PFSK-1 (cell line): ENCODE measurements at regions not wholly inside any gene's neighbourhood (a gene's known extent, or its start where the extent isn't known, plus 50 kb on each side); places are given as distances from the start of the nearest gene placed in this dataset.

ENCODE experiments used
- FOXP2 ChIP-seq: optimal IDR thresholded peaks from 2 replicates; pipeline ENCODE3; 2011; ENCODE audit warnings: borderline replicate concordance, control low read depth, inconsistent platforms; ENCODE audit not compliant: insufficient read depth; ENCODE audit errors: extremely low read length, extremely low read depth
- POLR2AphosphoS5 ChIP-seq: IDR thresholded peaks from 2 replicates; pipeline ENCODE4 v1.6.1; 2012; ENCODE audit warnings: low read depth, mild to moderate bottlenecking, control low read depth, low read length, moderate library complexity
- SIN3A ChIP-seq: IDR thresholded peaks from 2 replicates; pipeline ENCODE4 v1.6.1; 2012; ENCODE audit warnings: mild to moderate bottlenecking, low read length, moderate library complexity, borderline replicate concordance; ENCODE audit not compliant: insufficient read depth
- TAF1 ChIP-seq: IDR thresholded peaks from 2 replicates; pipeline ENCODE4 v1.6.1; 2012; ENCODE audit warnings: low read length, control low read depth, borderline replicate concordance; ENCODE audit not compliant: insufficient read depth
- TF ChIP-seq, protein P1 (sequence below), 2 experiments: IDR thresholded peaks; 2 replicates each; pipeline versions ENCODE4 v1.6.1 to v1.8.0; 2011 to 2012; ENCODE audit warnings: low read depth in 2 of 2, low read length in 2 of 2, control low read depth in 1 of 2, inconsistent platforms in 1 of 2, mild to moderate bottlenecking in 1 of 2, moderate library complexity in 1 of 2; ENCODE audit not compliant: insufficient read depth in 1 of 2

DNA sequence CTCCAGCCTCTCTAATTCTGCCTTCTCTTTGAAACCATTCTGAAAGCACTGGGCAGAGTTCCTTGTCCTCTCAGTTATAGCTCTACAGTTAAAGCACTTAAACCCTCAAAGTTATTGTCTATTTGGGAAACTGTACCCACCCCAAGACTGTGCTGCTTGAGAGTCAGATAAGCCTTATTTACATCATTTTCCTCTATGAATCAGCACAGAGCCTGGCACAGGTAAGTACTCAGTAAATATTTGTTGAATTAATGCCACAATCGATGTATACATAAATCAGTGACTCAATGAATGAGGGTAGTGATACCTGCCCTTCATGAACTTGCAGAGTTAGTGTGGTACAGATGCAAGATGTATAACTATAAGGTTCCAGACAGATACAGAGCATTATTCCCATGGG is 549.4 kb upstream of the KLF4 start:
- TF ChIP-seq POLR2AphosphoS5 (no peak), SIN3A (no peak), TAF1 (no peak), FOXP2 (no peak)
- TF ChIP-seq, protein P1, sequence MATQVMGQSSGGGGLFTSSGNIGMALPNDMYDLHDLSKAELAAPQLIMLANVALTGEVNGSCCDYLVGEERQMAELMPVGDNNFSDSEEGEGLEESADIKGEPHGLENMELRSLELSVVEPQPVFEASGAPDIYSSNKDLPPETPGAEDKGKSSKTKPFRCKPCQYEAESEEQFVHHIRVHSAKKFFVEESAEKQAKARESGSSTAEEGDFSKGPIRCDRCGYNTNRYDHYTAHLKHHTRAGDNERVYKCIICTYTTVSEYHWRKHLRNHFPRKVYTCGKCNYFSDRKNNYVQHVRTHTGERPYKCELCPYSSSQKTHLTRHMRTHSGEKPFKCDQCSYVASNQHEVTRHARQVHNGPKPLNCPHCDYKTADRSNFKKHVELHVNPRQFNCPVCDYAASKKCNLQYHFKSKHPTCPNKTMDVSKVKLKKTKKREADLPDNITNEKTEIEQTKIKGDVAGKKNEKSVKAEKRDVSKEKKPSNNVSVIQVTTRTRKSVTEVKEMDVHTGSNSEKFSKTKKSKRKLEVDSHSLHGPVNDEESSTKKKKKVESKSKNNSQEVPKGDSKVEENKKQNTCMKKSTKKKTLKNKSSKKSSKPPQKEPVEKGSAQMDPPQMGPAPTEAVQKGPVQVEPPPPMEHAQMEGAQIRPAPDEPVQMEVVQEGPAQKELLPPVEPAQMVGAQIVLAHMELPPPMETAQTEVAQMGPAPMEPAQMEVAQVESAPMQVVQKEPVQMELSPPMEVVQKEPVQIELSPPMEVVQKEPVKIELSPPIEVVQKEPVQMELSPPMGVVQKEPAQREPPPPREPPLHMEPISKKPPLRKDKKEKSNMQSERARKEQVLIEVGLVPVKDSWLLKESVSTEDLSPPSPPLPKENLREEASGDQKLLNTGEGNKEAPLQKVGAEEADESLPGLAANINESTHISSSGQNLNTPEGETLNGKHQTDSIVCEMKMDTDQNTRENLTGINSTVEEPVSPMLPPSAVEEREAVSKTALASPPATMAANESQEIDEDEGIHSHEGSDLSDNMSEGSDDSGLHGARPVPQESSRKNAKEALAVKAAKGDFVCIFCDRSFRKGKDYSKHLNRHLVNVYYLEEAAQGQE (IDR thresholded peaks at IDR 0.05; ENCODE audit: insufficient read depth in 1 of 2, low read depth in 2 of 2, low read length in 2 of 2): no peak

DNA sequence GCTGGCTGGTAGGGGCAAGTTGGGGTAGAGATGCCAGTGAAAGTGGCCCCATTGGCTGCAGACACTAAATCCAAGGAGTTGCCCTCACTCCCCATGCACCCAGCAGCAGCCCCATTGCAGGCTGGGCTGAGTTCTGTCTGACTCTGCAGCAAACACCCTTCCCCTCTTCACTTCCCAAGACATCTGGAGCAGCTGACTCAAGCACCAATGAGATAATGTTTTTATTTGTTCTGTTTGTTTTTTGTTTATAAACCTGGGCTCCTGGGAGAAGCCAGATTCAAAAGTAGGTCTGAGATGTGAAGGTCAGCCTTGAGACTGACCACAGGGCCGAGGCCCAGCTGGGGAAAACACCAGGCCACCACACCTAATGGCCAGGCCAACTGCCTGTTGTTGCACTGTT is 545.9 kb upstream of the KLF4 start:
- TF ChIP-seq, protein P1 (IDR thresholded peaks at IDR 0.05; ENCODE audit: insufficient read depth in 1 of 2, low read depth in 2 of 2, low read length in 2 of 2): no peak
- no peak for TF ChIP-seq FOXP2
- TF ChIP-seq POLR2AphosphoS5: no peak
- TF ChIP-seq TAF1: no peak
- TF ChIP-seq SIN3A: no peak

DNA sequence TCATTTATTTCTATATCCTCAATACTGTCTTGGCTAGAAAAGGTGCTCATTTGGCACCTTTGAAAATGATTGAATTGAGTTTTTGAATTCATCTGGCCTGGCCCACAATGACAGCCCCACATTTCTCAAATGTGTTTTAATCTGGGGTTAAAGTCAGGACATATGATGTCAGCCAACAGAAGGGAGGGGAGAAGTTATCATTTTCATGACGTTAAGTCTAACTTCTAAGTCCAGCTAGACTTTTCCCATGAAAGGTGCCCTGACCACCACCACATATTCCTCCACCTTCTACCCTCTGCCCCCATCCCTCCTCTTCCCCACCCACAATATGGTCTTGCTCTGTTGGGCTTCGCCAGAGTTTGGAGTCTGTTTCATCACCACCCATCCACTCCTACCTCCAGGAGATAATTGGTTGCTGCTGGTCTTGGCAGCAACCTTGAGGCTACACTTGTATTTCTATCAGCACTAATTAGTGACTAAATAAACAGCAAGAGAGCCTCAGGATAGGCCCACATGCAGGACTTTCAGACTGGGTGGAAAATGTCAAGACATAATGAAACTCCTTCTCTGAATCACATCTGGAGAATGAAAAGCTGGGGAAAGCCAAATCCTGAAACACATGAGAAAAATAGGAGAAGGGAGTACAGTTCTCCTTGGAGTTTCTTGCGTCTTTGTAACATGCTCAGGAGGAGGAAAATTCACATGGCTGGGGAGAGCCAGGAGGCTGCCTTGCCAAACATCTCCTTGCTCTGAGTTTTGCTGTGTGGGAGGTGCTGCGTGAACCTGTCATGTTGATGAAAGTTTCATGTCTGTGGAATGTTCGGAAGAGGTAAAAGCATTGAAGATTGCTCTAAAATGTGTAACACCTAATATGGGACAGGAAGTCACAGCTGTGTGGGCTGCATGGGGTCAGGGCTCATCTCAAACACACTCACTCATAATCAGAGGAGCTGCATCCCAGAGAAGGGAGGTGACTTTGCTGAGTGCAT is 544.7 kb upstream of the KLF4 start:
- TF ChIP-seq TAF1: no peak
- TF ChIP-seq POLR2AphosphoS5: no peak
- TF ChIP-seq, protein P1 (IDR thresholded peaks at IDR 0.05; ENCODE audit: insufficient read depth in 1 of 2, low read depth in 2 of 2, low read length in 2 of 2): no peak
- no peak for TF ChIP-seq FOXP2
- no peak for TF ChIP-seq SIN3A

DNA sequence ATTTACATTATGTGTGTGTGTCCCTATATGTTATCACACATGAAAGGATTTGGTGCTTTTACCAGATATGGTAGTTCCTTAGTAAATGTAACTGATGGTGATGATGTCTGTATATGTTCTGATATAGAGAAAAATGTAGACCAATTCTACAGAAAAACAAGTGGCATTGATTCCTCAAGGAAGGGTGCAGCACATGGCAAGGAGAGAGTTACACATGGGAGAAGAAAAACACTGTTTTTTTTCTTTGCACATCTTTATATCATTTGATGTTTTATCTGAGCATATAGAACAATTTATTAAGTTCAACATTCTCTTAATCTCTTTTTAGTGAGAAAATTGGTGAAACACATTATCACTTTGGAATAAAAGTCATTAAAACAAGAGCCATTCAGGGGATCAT is 535.0 kb upstream of the KLF4 start:
- TF ChIP-seq POLR2AphosphoS5 (no peak), FOXP2 (no peak), SIN3A (no peak), TAF1 (no peak)
- TF ChIP-seq, protein P1 (IDR thresholded peaks at IDR 0.05; ENCODE audit: insufficient read depth in 1 of 2, low read depth in 2 of 2, low read length in 2 of 2): no peak
